GM19438 (cell line): ENCODE measurements at regions not wholly inside any gene's neighbourhood (a gene's known extent, or its start where the extent isn't known, plus 50 kb on each side); places are given as distances from the start of the nearest gene placed in this dataset.

Source experiments
- ATAC-seq: cut with Tn5 transposase; IDR thresholded peaks from one replicate; pipeline ENCODE4 v1.9.1; 2021; ENCODE audit warnings: low read depth; ENCODE audit not compliant: unreplicated experiment

- ATAC-seq = no peak
Measured at GRCh38 chr2:44869761-44870160, 71.7 kb upstream of the SIX3 start.

- no peak for ATAC-seq
Measured at GRCh38 chr2:44877417-44877816, 64.1 kb upstream of the SIX3 start.

- no peak for ATAC-seq
Measured at GRCh38 chr2:44879269-44880124, 62.0 kb upstream of the SIX3 start.

GRCh38 chr2:44880125-44880483 lies 61.4 kb upstream of the SIX3 start:
- ATAC-seq = no peak

- no peak for ATAC-seq
Measured at GRCh38 chr2:44881856-44882255, 59.6 kb upstream of the SIX3 start.

- ATAC-seq = no peak
Measured at GRCh38 chr2:44883356-44883755, 58.1 kb upstream of the SIX3 start.

GRCh38 chr2:44884231-44884630 lies 57.3 kb upstream of the SIX3 start:
- no peak for ATAC-seq

GRCh38 chr2:44884677-44885076 lies 56.8 kb upstream of the SIX3 start:
- no peak for ATAC-seq

- ATAC-seq = no peak
Measured at GRCh38 chr2:44886414-44886813, 55.1 kb upstream of the SIX3 start.

- no peak for ATAC-seq
Measured at GRCh38 chr2:44889096-44889495, 52.4 kb upstream of the SIX3 start.
